IMR-90 (cell line): ENCODE measurements at regions not wholly inside any gene's neighbourhood (a gene's known extent, or its start where the extent isn't known, plus 50 kb on each side); places are given as distances from the start of the nearest gene placed in this dataset.

Experiments
- ATAC-seq: fragments of 200-7000 bp; cut with Tn5 transposase; 2 replicates; pipeline ENCODE4 v1.9.1; 2020; ENCODE audit warnings: low read depth, mild to moderate bottlenecking, moderate library complexity
- BruUV-seq: library from RNA; stranded (reverse); fragments of 400-500 nt; replicated peaks from 2 replicates; lab custom pipeline; 2021; lab: Mats Ljungman, UMichigan
- CTCF ChIA-PET: fragments of 300-600 bp; formaldehyde crosslinking; extraction: SDS; loops from one replicate; lab custom pipeline; 2021; ENCODE audit warnings: antibody characterized with exemption; lab: Yijun Ruan, JAX
- POLR2A ChIA-PET: fragments of 300-600 bp; sonication (Branson Sonifier 250); formaldehyde crosslinking; loops from one replicate; lab custom pipeline; 2022; ENCODE audit warnings: antibody characterized with exemption; ENCODE audit not compliant: unreplicated experiment; lab: Charles Lee
- DNase-seq: peaks from one replicate; pipeline ENCODE4 v3.0.0; 2013
- H2AFZ ChIP-seq: replicated peaks from 2 replicates; pipeline ENCODE3; 2013; ENCODE audit warnings: low read length, mild to moderate bottlenecking; ENCODE audit not compliant: poor library complexity
- H2AK5ac ChIP-seq: 2 replicates; pipeline ENCODE4 v1.6.1; 2013; ENCODE audit warnings: low read depth, low read length, inconsistent platforms
- H2AK9ac ChIP-seq: replicated peaks from 2 replicates; pipeline ENCODE3; 2013; ENCODE audit warnings: mild to moderate bottlenecking, low read depth, low read length, moderate library complexity; ENCODE audit not compliant: poor library complexity
- H2BK120ac ChIP-seq: 2 replicates; pipeline ENCODE4 v1.6.1; 2013; ENCODE audit warnings: low read depth, low read length, inconsistent platforms
- H2BK15ac ChIP-seq: 3 replicates; pipeline ENCODE4 v1.6.1; 2013; ENCODE audit warnings: low read depth, low read length, inconsistent platforms
- H2BK20ac ChIP-seq: 2 replicates; pipeline ENCODE4 v1.6.1; 2013; ENCODE audit warnings: low read depth, mild to moderate bottlenecking, inconsistent platforms, low read length, moderate library complexity
- H2BK5ac ChIP-seq: 2 replicates; pipeline ENCODE4 v1.6.1; 2013; ENCODE audit warnings: mild to moderate bottlenecking, low read depth, low read length, inconsistent platforms; ENCODE audit not compliant: poor library complexity, severe bottlenecking
- H3K14ac ChIP-seq: replicated peaks from 2 replicates; pipeline ENCODE4 v1.6.1; 2013; ENCODE audit warnings: low read depth, low read length, inconsistent platforms
- H3K18ac ChIP-seq: 2 replicates; pipeline ENCODE4 v1.6.1; 2013; ENCODE audit warnings: low read depth, low read length, control low read depth
- H3K23ac ChIP-seq: 2 replicates; pipeline ENCODE4 v1.6.1; 2013; ENCODE audit warnings: low read depth, low read length, inconsistent platforms
- H3K27ac ChIP-seq: 2 replicates; pipeline ENCODE4 v1.5.1; 2013; ENCODE audit warnings: mild to moderate bottlenecking, control low read depth, low read length; ENCODE audit not compliant: insufficient read depth
- H3K27me3 ChIP-seq: 2 replicates; pipeline ENCODE4 v1.6.1; 2013; ENCODE audit warnings: low read length; ENCODE audit not compliant: control insufficient read depth, insufficient read depth
- H3K36me3 ChIP-seq: 2 replicates; pipeline ENCODE4 v1.6.1; 2013; ENCODE audit warnings: low read length, mixed read lengths; ENCODE audit not compliant: control insufficient read depth, insufficient read depth
- H3K4ac ChIP-seq: 2 replicates; pipeline ENCODE4 v1.6.1; 2013; ENCODE audit warnings: low read depth, low read length, inconsistent platforms
- H3K4me1 ChIP-seq: 2 replicates; pipeline ENCODE4 v1.6.1; 2013; ENCODE audit warnings: low read length, mixed read lengths; ENCODE audit not compliant: control insufficient read depth, insufficient read depth
- H3K4me2 ChIP-seq: 2 replicates; pipeline ENCODE4 v1.6.1; 2013; ENCODE audit warnings: low read depth, mild to moderate bottlenecking, control low read depth, low read length, moderate library complexity
- H3K4me3 ChIP-seq: 2 replicates; pipeline ENCODE4 v1.5.1; 2013; ENCODE audit warnings: low read depth, mild to moderate bottlenecking, control low read depth, low read length, moderate library complexity; ENCODE audit not compliant: insufficient read depth
- H3K56ac ChIP-seq: 2 replicates; pipeline ENCODE4 v1.6.1; 2013; ENCODE audit warnings: low read length, inconsistent platforms; ENCODE audit not compliant: insufficient read depth; ENCODE audit errors: extremely low read depth
- H3K79me1 ChIP-seq, 2 experiments: 2 replicates each; pipeline ENCODE4 v1.6.1; 2013; ENCODE audit warnings: low read length in 2 of 2, inconsistent platforms in 1 of 2, low read depth in 1 of 2
- H3K9ac ChIP-seq: 2 replicates; pipeline ENCODE4 v1.6.1; 2013; ENCODE audit warnings: low read depth, low read length, control low read depth
- H3K9me1 ChIP-seq: 2 replicates; pipeline ENCODE4 v1.6.1; 2013; ENCODE audit warnings: low read length, inconsistent platforms; ENCODE audit not compliant: insufficient read depth
- H3K9me3 ChIP-seq: 2 replicates; pipeline ENCODE4 v1.6.1; 2013; ENCODE audit warnings: low read length; ENCODE audit not compliant: control insufficient read depth, insufficient read depth
- H4K20me1 ChIP-seq: 2 replicates; pipeline ENCODE4 v1.6.1; 2013; ENCODE audit warnings: low read length, inconsistent platforms; ENCODE audit not compliant: insufficient read depth
- H4K5ac ChIP-seq: 2 replicates; pipeline ENCODE4 v1.6.1; 2013; ENCODE audit warnings: mild to moderate bottlenecking, low read depth, low read length, control low read depth
- H4K8ac ChIP-seq, 2 experiments: 2 replicates each; pipeline ENCODE4 v1.6.1; 2013; ENCODE audit warnings: low read depth in 2 of 2, low read length in 2 of 2, control low read depth in 1 of 2, inconsistent platforms in 1 of 2
- H4K91ac ChIP-seq: 2 replicates; pipeline ENCODE4 v1.6.1; 2013; ENCODE audit warnings: low read depth, low read length, inconsistent platforms; ENCODE audit not compliant: insufficient read depth
- BHLHE40 ChIP-seq: fragments of 150-350 bp; IDR thresholded peaks from 2 replicates; pipeline ENCODE4 v1.6.1; 2016; ENCODE audit warnings: mild to moderate bottlenecking, low read depth, low read length
- CEBPB ChIP-seq: IDR thresholded peaks from 2 replicates; pipeline ENCODE4 v1.6.1; 2012; ENCODE audit warnings: low read depth, low read length, improper control_type of control experiment
- CHD1 ChIP-seq: IDR thresholded peaks from 2 replicates; pipeline ENCODE4 v1.6.1; 2012; ENCODE audit warnings: low read depth, low read length, improper control_type of control experiment
- CTCF ChIP-seq: conservative IDR thresholded peaks from 2 replicates; pipeline ENCODE4 v1.5.1; 2012; ENCODE audit warnings: mild to moderate bottlenecking, low read depth, low read length, improper control_type of control experiment
- ELK1 ChIP-seq: fragments of 150-350 bp; IDR thresholded peaks from 2 replicates; pipeline ENCODE4 v1.6.1; 2016; ENCODE audit warnings: low read depth, mild to moderate bottlenecking, low read length, moderate library complexity, borderline replicate concordance
- FOS ChIP-seq: fragments of 150-350 bp; IDR thresholded peaks from 2 replicates; pipeline ENCODE4 v1.6.1; 2016; ENCODE audit warnings: low read depth, low read length
- MAFK ChIP-seq: IDR thresholded peaks from 2 replicates; pipeline ENCODE4 v1.6.1; 2012; ENCODE audit warnings: low read depth, low read length, improper control_type of control experiment
- MAZ ChIP-seq: IDR thresholded peaks from 2 replicates; pipeline ENCODE4 v1.6.1; 2012; ENCODE audit warnings: low read depth, mild to moderate bottlenecking, low read length, improper control_type of control experiment, moderate library complexity, borderline replicate concordance
- MXI1 ChIP-seq: IDR thresholded peaks from 2 replicates; pipeline ENCODE4 v1.6.1; 2012; ENCODE audit warnings: low read depth, mild to moderate bottlenecking, low read length, moderate library complexity, borderline replicate concordance
- NFE2L2 ChIP-seq: fragments of 150-350 bp; IDR thresholded peaks from 2 replicates; pipeline ENCODE4 v1.6.1; 2016; ENCODE audit warnings: low read depth, mild to moderate bottlenecking, low read length
- POLR2A ChIP-seq: IDR thresholded peaks from 2 replicates; pipeline ENCODE4 v1.6.1; 2012; ENCODE audit warnings: mild to moderate bottlenecking, low read depth, low read length
- RAD21 ChIP-seq: IDR thresholded peaks from 2 replicates; pipeline ENCODE4 v1.6.1; 2012; ENCODE audit warnings: low read length, improper control_type of control experiment
- RCOR1 ChIP-seq: IDR thresholded peaks from 2 replicates; pipeline ENCODE4 v1.6.1; 2012; ENCODE audit warnings: mild to moderate bottlenecking, low read length, improper control_type of control experiment; ENCODE audit not compliant: insufficient replicate concordance
- RFX5 ChIP-seq: IDR thresholded peaks from 2 replicates; pipeline ENCODE4 v1.8.0; 2012; ENCODE audit warnings: low read depth, mild to moderate bottlenecking, low read length, moderate library complexity
- SMC3 ChIP-seq: fragments of 150-350 bp; IDR thresholded peaks from 2 replicates; pipeline ENCODE4 v1.6.1; 2016; ENCODE audit warnings: low read depth, mild to moderate bottlenecking, antibody characterized with exemption, low read length, moderate library complexity
- USF2 ChIP-seq: fragments of 150-350 bp; IDR thresholded peaks from 2 replicates; pipeline ENCODE4 v1.6.1; 2017; ENCODE audit warnings: mild to moderate bottlenecking, antibody characterized with exemption, low read length, low read depth
- WGBS, 2 experiments: methylation state at CpG; one replicate each; pipeline versions ENCODE4 v1.1.5 to v1.1.7; 2013; ENCODE audit warnings: missing lambda C conversion rate in 2 of 2; ENCODE audit not compliant: insufficient read length in 1 of 2; ENCODE audit errors: extremely low coverage in 2 of 2; 5-methylcytosine and 5-hydroxymethylcytosine counted together
- dilution Hi-C: fragments of 300-500 bp; cut with HindIII; formaldehyde crosslinking; loops from one replicate; pipeline ENCODE4 v1.14.3; 2018; ENCODE audit warnings: low sequenced_read_pairs; ENCODE audit not compliant: unreplicated experiment
- in situ Hi-C: fragments of 300-500 bp; cut with MboI; formaldehyde crosslinking; loops from 3 replicates; pipeline ENCODE4 v1.14.3; 2019; ENCODE audit warnings: low sequenced_read_pairs, inconsistent platforms, mixed read lengths
- intact Hi-C: fragments of 100-400 bp; cut with micrococcal nuclease; formaldehyde crosslinking; loops from 2 replicates; pipeline ENCODE4 v1.10.0; 2022

- H2AK9ac ChIP-seq = no peak overlapping the region
- no peak overlapping the region for H2BK120ac ChIP-seq
- H3K27ac ChIP-seq = no peak overlapping the region
- H3K4ac ChIP-seq = no peak overlapping the region
- 87% methylated on average over 2 of the region's 4 CpGs; no CpG with 5 or more reads in 1 of the 2 experiments for WGBS, 2 experiments
- H3K18ac ChIP-seq = no peak overlapping the region
- ATAC-seq (no peak), DNase-seq (no peak)
- H3K9me3 ChIP-seq = no peaks in the 10 kb centered on the region
- H3K14ac ChIP-seq = no peak overlapping the region
- no peak overlapping the region for H2BK5ac ChIP-seq
- no peak overlapping the region for H3K56ac ChIP-seq
- H3K4me2 ChIP-seq = no peak overlapping the region
- BruUV-seq = no TSS peak
- ChIA-PET POLR2A (no interaction called here), CTCF (no interaction called here)
- H3K9me1 ChIP-seq = no peaks in the 10 kb centered on the region
- H4K91ac ChIP-seq = no peak overlapping the region
- in situ Hi-C loops = no loop called here
- H3K23ac ChIP-seq = no peak overlapping the region
- no peaks in the 10 kb centered on the region for H3K4me1 ChIP-seq
- H4K20me1 ChIP-seq = no peaks in the 10 kb centered on the region
- H3K27me3 ChIP-seq = no peaks in the 10 kb centered on the region; the same call in 1 of the 2 replicates
- H2AFZ ChIP-seq = no peak overlapping the region
- no peak overlapping the region for H3K9ac ChIP-seq
- no peaks in the 10 kb centered on the region for H3K79me1 ChIP-seq
- H4K8ac ChIP-seq = no peak overlapping the region
- no peak for TF ChIP-seq MAFK
- no peak for TF ChIP-seq CEBPB
- no peak for TF ChIP-seq NFE2L2
- TF ChIP-seq MAZ = no peak
- no peak for TF ChIP-seq ELK1
- no peak for TF ChIP-seq USF2
- TF ChIP-seq RFX5 = no peak
- TF ChIP-seq RAD21 = no peak
- no peak for TF ChIP-seq RCOR1
- no peak for TF ChIP-seq POLR2A
- TF ChIP-seq CTCF = no peak
- no peak for TF ChIP-seq SMC3
- no peak for TF ChIP-seq MXI1
- no peak for TF ChIP-seq BHLHE40
- no peak for TF ChIP-seq FOS
- no peak for TF ChIP-seq CHD1
- intact Hi-C loops = no loop called here
- no peak overlapping the region for H2BK15ac ChIP-seq
- dilution Hi-C loops = no loop called here
- no peak overlapping the region for H2AK5ac ChIP-seq
- no peaks in the 10 kb centered on the region for H3K36me3 ChIP-seq
- no peak overlapping the region for H3K4me3 ChIP-seq
- H4K5ac ChIP-seq = no peak overlapping the region
- H2BK20ac ChIP-seq = no peak overlapping the region
These were observed 153.0 kb upstream of the MYL2 start for GRCh38 chr12:111073370-111073769.
